GM12878 (cell line): ENCODE measurements at regions not wholly inside any gene's neighbourhood (a gene's known extent, or its start where the extent isn't known, plus 50 kb on each side); places are given as distances from the start of the nearest gene placed in this dataset.

Experiments used
- GABPA ChIP-seq: IDR thresholded peaks from 2 replicates; pipeline ENCODE4 v1.6.1; 2014; ENCODE audit warnings: antibody characterized with exemption, low read depth, mild to moderate bottlenecking, inconsistent platforms
- JUNB ChIP-seq: IDR thresholded peaks from 2 replicates; pipeline ENCODE4 v1.6.1; 2016; ENCODE audit warnings: antibody characterized with exemption, mild to moderate bottlenecking
- NBN ChIP-seq: fragments of 450-650 bp; IDR thresholded peaks from 2 replicates; pipeline ENCODE4 v1.6.1; 2016
- POLR2AphosphoS5 ChIP-seq: IDR thresholded peaks from 2 replicates; pipeline ENCODE4 v1.6.1; 2011; ENCODE audit warnings: mild to moderate bottlenecking, low read length, inconsistent platforms
- RAD21 ChIP-seq: IDR thresholded peaks from 2 replicates; pipeline ENCODE4 v1.6.1; 2011; ENCODE audit warnings: mild to moderate bottlenecking, low read depth, low read length, moderate library complexity; ENCODE audit not compliant: insufficient read depth
- TAF1 ChIP-seq: IDR thresholded peaks from 2 replicates; pipeline ENCODE4 v1.6.1; 2011; ENCODE audit warnings: mild to moderate bottlenecking, low read depth, low read length, borderline replicate concordance
- TF ChIP-seq, protein P1 (sequence below), 3 experiments: IDR thresholded peaks in 2 of 3; conservative IDR thresholded peaks in 1 of 3; 2 replicates each; pipeline ENCODE4 v1.5.1; 2011; ENCODE audit warnings: low read depth in 3 of 3, low read length in 3 of 3, mild to moderate bottlenecking in 3 of 3, control low read depth in 2 of 3, moderate library complexity in 2 of 3, inconsistent platforms in 1 of 3, mixed read lengths in 1 of 3; ENCODE audit not compliant: control insufficient read depth in 2 of 3, insufficient read depth in 1 of 3; ENCODE audit errors: extremely low read depth in 1 of 3

DNA sequence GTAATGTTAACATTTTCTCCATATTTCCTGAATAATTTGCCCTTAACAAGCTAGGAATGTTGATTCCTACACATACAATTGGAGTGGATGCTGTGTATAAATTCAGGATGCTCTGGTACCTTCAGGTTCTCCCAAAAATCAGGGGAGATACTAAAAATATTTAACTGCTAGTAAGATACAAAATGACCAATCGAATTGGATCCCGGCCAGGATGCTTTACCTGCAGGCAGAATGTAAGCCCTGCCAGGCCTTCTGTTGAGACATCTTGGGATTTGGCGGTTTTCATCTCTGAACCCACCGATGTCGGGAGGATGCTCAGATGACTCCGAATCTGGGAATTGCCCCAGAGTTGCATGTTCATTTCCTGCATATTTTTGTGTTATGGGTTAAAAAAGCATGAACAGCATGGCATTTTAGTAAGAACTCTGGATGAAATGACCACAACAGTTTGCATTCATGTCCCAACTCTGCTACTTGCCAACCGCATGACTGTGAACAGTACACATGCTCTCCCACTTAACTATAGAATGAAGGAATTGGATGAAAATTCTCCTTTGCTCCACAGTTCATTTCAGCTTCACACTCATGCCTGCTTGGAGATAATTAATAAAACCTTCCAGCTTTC lies 241.4 kb upstream of the TBL1XR1 start:
- TF ChIP-seq, protein P1, sequence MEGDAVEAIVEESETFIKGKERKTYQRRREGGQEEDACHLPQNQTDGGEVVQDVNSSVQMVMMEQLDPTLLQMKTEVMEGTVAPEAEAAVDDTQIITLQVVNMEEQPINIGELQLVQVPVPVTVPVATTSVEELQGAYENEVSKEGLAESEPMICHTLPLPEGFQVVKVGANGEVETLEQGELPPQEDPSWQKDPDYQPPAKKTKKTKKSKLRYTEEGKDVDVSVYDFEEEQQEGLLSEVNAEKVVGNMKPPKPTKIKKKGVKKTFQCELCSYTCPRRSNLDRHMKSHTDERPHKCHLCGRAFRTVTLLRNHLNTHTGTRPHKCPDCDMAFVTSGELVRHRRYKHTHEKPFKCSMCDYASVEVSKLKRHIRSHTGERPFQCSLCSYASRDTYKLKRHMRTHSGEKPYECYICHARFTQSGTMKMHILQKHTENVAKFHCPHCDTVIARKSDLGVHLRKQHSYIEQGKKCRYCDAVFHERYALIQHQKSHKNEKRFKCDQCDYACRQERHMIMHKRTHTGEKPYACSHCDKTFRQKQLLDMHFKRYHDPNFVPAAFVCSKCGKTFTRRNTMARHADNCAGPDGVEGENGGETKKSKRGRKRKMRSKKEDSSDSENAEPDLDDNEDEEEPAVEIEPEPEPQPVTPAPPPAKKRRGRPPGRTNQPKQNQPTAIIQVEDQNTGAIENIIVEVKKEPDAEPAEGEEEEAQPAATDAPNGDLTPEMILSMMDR (IDR thresholded peaks at IDR 0.05 in 2 of 3, conservative IDR thresholded peaks at IDR 0.05 in 1 of 3; ENCODE audit: control insufficient read depth in 2 of 3, extremely low read depth in 1 of 3, insufficient read depth in 1 of 3, low read depth in 3 of 3, low read length in 3 of 3) = no peak
- TF ChIP-seq NBN (no peak), POLR2AphosphoS5 (no peak), RAD21 (no peak), JUNB (no peak), TAF1 (no peak), GABPA (no peak)
